IPS-18a (cell line): ENCODE measurements at regions not wholly inside any gene's neighbourhood (a gene's known extent, or its start where the extent isn't known, plus 50 kb on each side); places are given as distances from the start of the nearest gene placed in this dataset.

Experiments
- H3K27ac ChIP-seq: one replicate; pipeline ENCODE4 v1.5.1; 2013; ENCODE audit warnings: low read length
- H3K27me3 ChIP-seq: one replicate; pipeline ENCODE4 v1.6.1; 2013; ENCODE audit warnings: mild to moderate bottlenecking, low read length; ENCODE audit not compliant: control insufficient read depth, insufficient read depth
- H3K36me3 ChIP-seq: one replicate; pipeline ENCODE4 v1.6.1; 2013; ENCODE audit warnings: low read depth, low read length; ENCODE audit not compliant: control insufficient read depth
- H3K4me1 ChIP-seq: one replicate; pipeline ENCODE4 v1.6.1; 2013; ENCODE audit warnings: low read depth, low read length; ENCODE audit not compliant: control insufficient read depth
- H3K4me3 ChIP-seq: one replicate; pipeline ENCODE4 v1.5.1; 2013; ENCODE audit warnings: low read length
- H3K9ac ChIP-seq: one replicate; pipeline ENCODE4 v1.6.1; 2013; ENCODE audit warnings: mild to moderate bottlenecking, low read length, moderate library complexity
- H3K9me3 ChIP-seq: one replicate; pipeline ENCODE4 v1.6.1; 2013; ENCODE audit warnings: low read depth, low read length; ENCODE audit not compliant: control insufficient read depth

DNA sequence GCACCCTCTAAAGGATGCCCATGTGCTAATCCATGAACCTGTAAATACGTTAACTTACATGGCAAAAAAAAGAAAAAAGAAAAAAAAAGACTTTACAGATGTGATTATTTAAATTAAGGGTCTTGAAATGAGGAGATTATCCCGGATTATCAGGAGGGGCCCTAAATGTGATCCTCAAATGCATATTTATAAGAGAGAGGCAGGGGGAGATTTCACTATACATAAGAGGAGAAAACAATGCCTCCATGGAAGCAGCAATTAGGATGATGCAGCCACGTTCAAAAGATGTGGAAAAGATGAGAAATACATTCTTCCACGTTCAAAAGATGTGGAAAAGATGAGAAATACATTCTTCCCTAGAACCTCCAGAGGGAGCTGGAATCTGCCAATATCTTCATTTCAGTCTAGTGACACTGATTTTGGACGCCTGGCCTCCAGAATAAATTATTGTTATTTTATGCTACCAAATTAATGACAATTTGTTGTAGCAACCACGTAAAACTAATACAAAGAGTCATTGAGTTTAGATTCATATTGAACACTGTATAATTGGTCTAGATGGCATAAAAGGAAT is 328.4 kb upstream of the GNAI1 start:
- H3K4me3 ChIP-seq: no peak overlapping the region

DNA sequence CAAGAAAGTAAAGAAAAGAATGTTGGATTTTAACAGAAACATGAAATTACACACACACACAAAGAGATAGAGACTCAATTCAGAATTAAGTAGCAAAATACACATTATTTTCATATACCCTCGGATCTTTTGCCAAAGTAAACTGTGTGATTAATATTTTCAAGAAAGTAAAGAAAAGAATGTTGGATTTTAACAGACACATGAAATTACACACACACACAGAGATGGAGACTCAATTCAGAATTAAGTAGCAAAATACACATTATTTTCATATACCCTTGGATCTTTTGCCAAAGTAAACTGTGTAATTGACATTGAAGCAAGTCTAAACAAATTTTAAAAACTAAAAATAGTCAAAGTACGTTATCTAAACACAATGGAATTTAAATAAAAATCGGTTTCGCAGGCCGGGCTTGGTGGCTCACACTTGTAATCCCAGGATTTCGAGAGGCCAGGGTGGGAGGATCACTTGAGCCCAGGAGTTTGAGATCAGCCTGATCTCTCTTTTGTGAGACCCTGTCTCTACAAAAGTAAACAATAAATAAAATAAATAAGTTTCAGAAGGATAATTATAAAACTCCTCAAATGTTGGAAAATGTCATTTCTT is 337.3 kb upstream of the MAGI2 start:
- Histone ChIP-seq H3K9ac (no peak overlapping the region), H3K36me3 (no peaks in the 10 kb centered on the region), H3K4me3 (no peak overlapping the region), H3K27ac (no peak overlapping the region), H3K9me3 (no peaks in the 10 kb centered on the region), H3K4me1 (no peaks in the 10 kb centered on the region), H3K27me3 (no peaks in the 10 kb centered on the region)

More for the DNA sequence above, 328.4 kb upstream of the GNAI1 start:
- no peaks in the 10 kb centered on the region for H3K27me3 ChIP-seq
- H3K9me3 ChIP-seq: no peaks in the 10 kb centered on the region
- H3K9ac ChIP-seq: no peak overlapping the region
- no peak overlapping the region for H3K27ac ChIP-seq
- no peaks in the 10 kb centered on the region for H3K4me1 ChIP-seq
- H3K36me3 ChIP-seq: no peaks in the 10 kb centered on the region

GRCh38 chr7:79789584-79790345 is 336.3 kb upstream of the MAGI2 start:
- Histone ChIP-seq H3K4me3 (no peak overlapping the region), H3K27ac (no peak overlapping the region), H3K4me1 (no peaks in the 10 kb centered on the region), H3K36me3 (no peaks in the 10 kb centered on the region), H3K9me3 (no peaks in the 10 kb centered on the region), H3K27me3 (no peaks in the 10 kb centered on the region), H3K9ac (no peak overlapping the region)

GRCh38 chr7:79787623-79788022 is 334.2 kb upstream of the MAGI2 start:
- Histone ChIP-seq H3K9ac (no peak overlapping the region), H3K36me3 (no peaks in the 10 kb centered on the region), H3K9me3 (no peaks in the 10 kb centered on the region), H3K4me1 (no peaks in the 10 kb centered on the region), H3K4me3 (no peak overlapping the region), H3K27ac (no peak overlapping the region), H3K27me3 (no peaks in the 10 kb centered on the region)

DNA sequence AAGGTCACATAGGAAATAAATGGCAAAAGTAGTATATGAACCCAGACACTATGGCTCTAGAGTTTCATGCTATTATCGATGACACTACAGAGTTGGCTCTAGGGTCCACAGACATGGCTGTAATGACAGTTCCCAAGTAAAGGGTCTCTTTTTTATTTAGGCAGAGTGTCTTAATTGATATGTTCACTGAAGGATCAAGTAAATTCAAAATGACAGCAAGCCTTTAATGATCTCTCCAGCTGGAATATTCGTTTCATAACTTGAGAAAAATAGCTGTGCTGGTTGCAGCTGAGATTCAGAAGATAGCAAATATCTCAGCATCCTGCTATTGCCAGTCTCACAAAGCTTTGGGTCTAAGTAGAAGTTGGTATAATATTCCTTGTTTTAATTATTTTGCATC is 333.6 kb upstream of the MAGI2 start:
- Histone ChIP-seq H3K27me3 (no peaks in the 10 kb centered on the region), H3K9me3 (no peaks in the 10 kb centered on the region), H3K4me1 (no peaks in the 10 kb centered on the region), H3K27ac (no peak overlapping the region), H3K4me3 (no peak overlapping the region), H3K36me3 (no peaks in the 10 kb centered on the region), H3K9ac (no peak overlapping the region)

- Histone ChIP-seq H3K9me3 (no peaks in the 10 kb centered on the region), H3K36me3 (no peaks in the 10 kb centered on the region), H3K9ac (no peak overlapping the region), H3K27me3 (no peaks in the 10 kb centered on the region), H3K4me1 (no peaks in the 10 kb centered on the region), H3K27ac (no peak overlapping the region), H3K4me3 (no peak overlapping the region)
Measured at GRCh38 chr7:79786187-79786586, 332.7 kb upstream of the MAGI2 start.

DNA sequence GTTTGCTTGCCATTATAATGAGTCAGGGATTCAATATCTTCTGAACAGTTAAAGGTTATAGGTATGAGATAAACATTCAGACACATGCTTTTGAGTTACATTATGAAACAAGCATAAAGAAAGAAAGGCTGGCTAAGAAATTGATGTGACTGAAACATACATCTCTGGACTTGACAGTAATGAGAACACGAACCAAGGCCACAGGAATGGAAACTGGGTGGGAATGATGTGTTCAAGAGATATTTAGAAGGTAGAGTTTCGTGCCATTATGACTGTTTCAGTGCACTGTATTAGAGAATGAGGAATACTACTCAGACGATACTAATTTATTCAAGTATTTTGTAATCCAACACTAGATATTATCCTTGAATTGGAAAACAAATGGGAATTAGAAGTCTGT is 332.1 kb upstream of the MAGI2 start:
- H3K4me3 ChIP-seq: no peak overlapping the region
- H3K4me1 ChIP-seq: no peaks in the 10 kb centered on the region
- no peak overlapping the region for H3K9ac ChIP-seq
- no peak overlapping the region for H3K27ac ChIP-seq
- no peaks in the 10 kb centered on the region for H3K27me3 ChIP-seq
- no peaks in the 10 kb centered on the region for H3K36me3 ChIP-seq
- H3K9me3 ChIP-seq: no peaks in the 10 kb centered on the region

DNA sequence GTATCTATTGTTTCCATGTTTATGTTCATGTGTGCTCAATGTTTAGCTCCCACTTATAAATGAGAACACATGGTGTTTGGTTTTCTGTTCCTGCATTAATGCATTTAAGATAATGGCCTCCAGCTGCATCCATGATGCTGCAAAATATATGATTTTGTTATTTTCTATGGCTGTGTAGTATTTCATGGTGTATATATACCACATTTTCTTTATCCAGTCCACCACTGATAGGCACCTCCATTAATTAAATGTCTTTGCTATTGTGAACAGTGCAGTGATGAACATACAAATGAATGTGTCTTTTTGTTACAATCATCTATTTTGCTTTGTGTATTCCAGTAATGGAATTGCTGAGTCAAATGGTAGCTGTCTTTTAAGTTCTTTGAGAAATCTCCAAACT is 329.4 kb upstream of the MAGI2 start:
- Histone ChIP-seq H3K36me3 (no peaks in the 10 kb centered on the region), H3K4me3 (no peak overlapping the region), H3K9ac (no peak overlapping the region), H3K27me3 (no peaks in the 10 kb centered on the region), H3K4me1 (no peaks in the 10 kb centered on the region), H3K9me3 (no peaks in the 10 kb centered on the region), H3K27ac (no peak overlapping the region)

- Histone ChIP-seq H3K36me3 (no peaks in the 10 kb centered on the region), H3K9ac (no peak overlapping the region), H3K27ac (no peak overlapping the region), H3K27me3 (no peaks in the 10 kb centered on the region), H3K9me3 (no peaks in the 10 kb centered on the region), H3K4me3 (no peak overlapping the region), H3K4me1 (no peaks in the 10 kb centered on the region)
Measured at GRCh38 chr7:79782256-79782655, 328.8 kb upstream of the MAGI2 start.

- Histone ChIP-seq H3K4me1 (no peaks in the 10 kb centered on the region), H3K36me3 (no peaks in the 10 kb centered on the region), H3K27ac (no peak overlapping the region), H3K9me3 (no peaks in the 10 kb centered on the region), H3K27me3 (no peaks in the 10 kb centered on the region), H3K9ac (no peak overlapping the region), H3K4me3 (no peak overlapping the region)
Measured at GRCh38 chr7:79781716-79782115, 328.2 kb upstream of the MAGI2 start.

- H3K9ac ChIP-seq: no peak overlapping the region
- H3K4me1 ChIP-seq: no peaks in the 10 kb centered on the region
- no peak overlapping the region for H3K27ac ChIP-seq
- H3K27me3 ChIP-seq: no peaks in the 10 kb centered on the region
- H3K36me3 ChIP-seq: no peaks in the 10 kb centered on the region
- no peaks in the 10 kb centered on the region for H3K9me3 ChIP-seq
- H3K4me3 ChIP-seq: no peak overlapping the region
Measured at GRCh38 chr7:79778786-79779770, 325.6 kb upstream of the MAGI2 start.
